ENCODE measurements at regions not wholly inside any gene's neighbourhood (a gene's known extent, or its start where the extent isn't known, plus 50 kb on each side); places are given as distances from the start of the nearest gene placed in this dataset.

DNA sequence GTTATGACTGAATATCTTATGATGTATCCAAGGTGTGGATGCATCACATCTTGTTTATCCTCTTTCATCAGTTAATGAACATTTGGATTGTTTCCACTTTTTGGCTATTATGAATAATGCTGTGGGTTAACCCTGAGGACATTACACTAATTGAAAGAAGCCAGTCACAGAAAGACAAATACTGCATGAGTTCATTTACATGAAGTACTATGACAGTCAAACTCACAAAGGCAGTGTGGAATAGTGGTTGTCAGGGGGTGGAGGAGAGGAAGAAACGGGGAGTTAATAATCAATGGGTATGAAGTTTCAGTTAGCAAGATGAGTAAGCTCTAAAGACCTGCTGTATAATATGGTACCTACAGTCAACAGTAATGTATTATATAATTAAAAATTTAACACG lies 409.4 kb upstream of the CTNND2 start:
- 90% methylated on average over 1 of the region's 2 CpGs; no CpG with 5 or more reads in 1 of the 2 experiments for WGBS, 2 experiments (ENCODE audit: insufficient coverage in 1 of 2, insufficient read length in 1 of 2)
- Mint-ChIP-seq H3K9me3 (no peaks in the 10 kb centered on the region), H3K4me1 (no peaks in the 10 kb centered on the region), H3K27ac (no peak overlapping the region), H3K36me3 (ENCODE audit: low read depth) (no peaks in the 10 kb centered on the region), H3K4me3 (no peak overlapping the region), H3K27me3 (ENCODE audit: insufficient read depth) (no peaks in the 10 kb centered on the region)
- Histone ChIP-seq H3K27ac (ENCODE audit: low read depth, low read length) (no peak overlapping the region), H3K36me3 (ENCODE audit: control insufficient read depth, insufficient read depth, low read length) (no peaks in the 10 kb centered on the region), H3K9ac (ENCODE audit: extremely low read depth, low read length, poor library complexity, severe bottlenecking) (no peak overlapping the region), H3K4me3 (ENCODE audit: low read length) (no peak overlapping the region), H3K4me1 (ENCODE audit: control insufficient read depth, insufficient read depth, low read length) (no peaks in the 10 kb centered on the region), H3K27me3 (ENCODE audit: control insufficient read depth, insufficient read depth, low read length, poor library complexity, severe bottlenecking) (no peaks in the 10 kb centered on the region), H3K9me3 (ENCODE audit: control insufficient read depth, low read length) (no peaks in the 10 kb centered on the region)
- DNase-seq, result no peak
- no peak for TF ChIP-seq CTCF (conservative IDR thresholded peaks at IDR 0.05)

GRCh38 chr5:12312343-12312742 lies 408.1 kb upstream of the CTNND2 start:
- no peak for DNase-seq
- Mint-ChIP-seq H3K27ac (no peak overlapping the region), H3K9me3 (no peaks in the 10 kb centered on the region), H3K27me3 (ENCODE audit: insufficient read depth) (no peaks in the 10 kb centered on the region), H3K36me3 (ENCODE audit: low read depth) (no peaks in the 10 kb centered on the region), H3K4me1 (no peaks in the 10 kb centered on the region), H3K4me3 (no peak overlapping the region)
- Histone ChIP-seq H3K27ac (ENCODE audit: low read depth, low read length) (no peak overlapping the region), H3K9ac (ENCODE audit: extremely low read depth, low read length, poor library complexity, severe bottlenecking) (no peak overlapping the region), H3K36me3 (ENCODE audit: control insufficient read depth, insufficient read depth, low read length) (no peaks in the 10 kb centered on the region), H3K27me3 (ENCODE audit: control insufficient read depth, insufficient read depth, low read length, poor library complexity, severe bottlenecking) (no peaks in the 10 kb centered on the region), H3K4me1 (ENCODE audit: control insufficient read depth, insufficient read depth, low read length) (no peaks in the 10 kb centered on the region), H3K4me3 (ENCODE audit: low read length) (no peak overlapping the region), H3K9me3 (ENCODE audit: control insufficient read depth, low read length) (no peaks in the 10 kb centered on the region)
- TF ChIP-seq CTCF (conservative IDR thresholded peaks at IDR 0.05), result no peak
- whole genome bisulfite sequencing, 2 experiments (ENCODE audit: insufficient coverage in 1 of 2, insufficient read length in 1 of 2), result 89 to 96% methylated on average over 4 to 5 of the region's 5 CpGs

DNA sequence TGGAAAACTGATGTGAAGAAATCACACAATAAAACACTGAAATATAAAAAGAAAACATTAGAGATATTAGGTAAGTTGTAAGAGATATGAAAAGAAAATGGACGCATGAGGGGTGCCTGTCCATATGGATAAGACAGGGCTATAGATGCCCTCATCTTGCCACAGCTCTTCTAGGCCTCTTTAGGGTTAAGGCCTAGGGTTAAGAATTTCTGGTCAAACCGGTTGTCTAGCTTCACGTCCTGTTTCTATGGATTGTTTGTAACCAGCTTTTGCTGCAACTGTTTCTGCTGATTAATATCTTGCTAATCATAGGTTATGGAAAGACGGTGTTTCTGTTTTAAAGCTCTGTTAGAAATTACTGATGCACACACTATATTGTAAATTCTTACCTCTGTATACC lies 389.9 kb upstream of the CTNND2 start:
- Histone ChIP-seq H3K9me3 (ENCODE audit: control insufficient read depth, low read length) (peaks cover 42% of the 10 kb centered on the region), H3K36me3 (ENCODE audit: control insufficient read depth, insufficient read depth, low read length) (no peaks in the 10 kb centered on the region), H3K4me3 (ENCODE audit: low read length) (no peak overlapping the region), H3K9ac (ENCODE audit: extremely low read depth, low read length, poor library complexity, severe bottlenecking) (no peak overlapping the region), H3K27ac (ENCODE audit: low read depth, low read length) (no peak overlapping the region), H3K27me3 (ENCODE audit: control insufficient read depth, insufficient read depth, low read length, poor library complexity, severe bottlenecking) (no peaks in the 10 kb centered on the region), H3K4me1 (ENCODE audit: control insufficient read depth, insufficient read depth, low read length) (no peaks in the 10 kb centered on the region)
- Mint-ChIP-seq H3K27me3 (ENCODE audit: insufficient read depth) (no peaks in the 10 kb centered on the region), H3K4me3 (no peak overlapping the region), H3K9me3 (peaks cover 38% of the 10 kb centered on the region), H3K27ac (no peak overlapping the region), H3K4me1 (no peaks in the 10 kb centered on the region), H3K36me3 (ENCODE audit: low read depth) (peaks cover 20% of the 10 kb centered on the region)
- TF ChIP-seq CTCF (conservative IDR thresholded peaks at IDR 0.05), result no peak
- WGBS, 2 experiments (ENCODE audit: insufficient coverage in 1 of 2, insufficient read length in 1 of 2), result 91% methylated on average over 4 of the region's 4 CpGs; no CpG with 5 or more reads in 1 of the 2 experiments
- no peak for DNase-seq
